ENCODE measurements at regions not wholly inside any gene's neighbourhood (a gene's known extent, or its start where the extent isn't known, plus 50 kb on each side); places are given as distances from the start of the nearest gene placed in this dataset.

- no peak for DNase-seq
Observed at GRCh38 chr16:64823481-64824075, 298.3 kb downstream of the CDH11 start.

GRCh38 chr16:64809876-64810629, 311.8 kb downstream of the CDH11 start:
- no peak for DNase-seq

GRCh38 chr16:64808474-64808873, 313.4 kb downstream of the CDH11 start:
- no peak for DNase-seq

GRCh38 chr16:64791756-64792155, 330.1 kb downstream of the CDH11 start:
- no peak for DNase-seq

GRCh38 chr16:64784635-64785034, 337.2 kb downstream of the CDH11 start:
- no peak for DNase-seq

GRCh38 chr16:64782484-64782883, 339.4 kb downstream of the CDH11 start:
- no peak for DNase-seq

GRCh38 chr16:64780445-64780844, 341.4 kb downstream of the CDH11 start:
- DNase-seq, result no peak

- no peak for DNase-seq
Observed at GRCh38 chr16:64778777-64779176, 343.1 kb downstream of the CDH11 start.

- DNase-seq, result no peak
Observed at GRCh38 chr16:64773638-64774037, 348.2 kb downstream of the CDH11 start.

GRCh38 chr16:64773184-64773583, 348.7 kb downstream of the CDH11 start:
- no peak for DNase-seq

GRCh38 chr16:64771273-64771672, 350.6 kb downstream of the CDH11 start:
- no peak for DNase-seq

- DNase-seq, result no peak
Observed at GRCh38 chr16:64762211-64762610, 359.7 kb downstream of the CDH11 start.

- no peak for DNase-seq
Observed at GRCh38 chr16:64754279-64754678, 367.6 kb downstream of the CDH11 start.

- no peak for DNase-seq
Observed at GRCh38 chr16:64751906-64752305, 370.0 kb downstream of the CDH11 start.

GRCh38 chr16:64749346-64749745, 372.5 kb downstream of the CDH11 start:
- DNase-seq, result no peak

- DNase-seq, result no peak
Observed at GRCh38 chr16:64745258-64745930, 376.5 kb downstream of the CDH11 start.

- no peak for DNase-seq
Observed at GRCh38 chr16:64742455-64743223, 379.2 kb downstream of the CDH11 start.

GRCh38 chr16:64740261-64740660, 381.6 kb downstream of the CDH11 start:
- no peak for DNase-seq

GRCh38 chr16:64738321-64738960, 383.4 kb downstream of the CDH11 start:
- no peak for DNase-seq

- no peak for DNase-seq
Observed at GRCh38 chr16:64736857-64737256, 385.0 kb downstream of the CDH11 start.

GRCh38 chr16:64731891-64732290, 390.0 kb downstream of the CDH11 start:
- DNase-seq, result no peak

GRCh38 chr16:64730261-64730660, 391.6 kb downstream of the CDH11 start:
- no peak for DNase-seq

- DNase-seq, result no peak
Observed at GRCh38 chr16:64724339-64724738, 397.5 kb downstream of the CDH11 start.

Measured in NCI-H2029 treated with DMSO at 0.1 percent for 48 hours (cell line).